ENCODE measurements at regions not wholly inside any gene's neighbourhood (a gene's known extent, or its start where the extent isn't known, plus 50 kb on each side); places are given as distances from the start of the nearest gene placed in this dataset.

DNA sequence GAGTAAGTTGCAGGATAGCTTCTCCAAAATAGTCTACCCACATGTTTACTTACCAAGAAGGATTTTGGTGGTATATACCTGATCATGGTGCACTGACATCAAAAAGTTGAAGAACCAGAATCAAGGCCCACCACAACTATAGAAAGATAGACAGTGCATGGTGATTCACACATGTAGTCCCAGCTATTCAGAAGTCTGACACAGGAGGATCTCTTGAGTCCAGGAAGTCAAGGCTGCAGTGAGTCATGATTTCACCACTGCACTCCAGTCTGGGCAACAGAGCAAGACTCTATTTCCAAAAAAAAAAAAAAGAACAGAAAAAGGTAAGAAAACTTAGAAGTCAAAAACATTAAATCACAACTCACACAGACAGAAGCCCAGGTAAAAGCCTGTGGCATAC lies 422.2 kb upstream of the FOXG1 start (continued):
- TF ChIP-seq ZNF558 (tag by site-specific recombination; IDR thresholded peaks at IDR 0.05) (no peak), ZNF660 (tag by site-specific recombination; IDR thresholded peaks at IDR 0.05) (no peak), KLF1 (tag by site-specific recombination; IDR thresholded peaks at IDR 0.05) (no peak), ZNF521 (tag by site-specific recombination; IDR thresholded peaks at IDR 0.05) (no peak), ZNF23 (tag by site-specific recombination; IDR thresholded peaks at IDR 0.05; ENCODE audit: borderline replicate concordance) (no peak), HOXD13 (CRISPR knock-in tag; IDR thresholded peaks at IDR 0.05; ENCODE audit: borderline replicate concordance) (no peak), ZNF658 (tag by site-specific recombination; IDR thresholded peaks at IDR 0.05) (no peak), ZNF324 (tag by site-specific recombination; IDR thresholded peaks at IDR 0.05) (no peak), ZNF423 (tag by site-specific recombination; IDR thresholded peaks at IDR 0.05) (no peak), ZNF624 (tag by site-specific recombination; IDR thresholded peaks at IDR 0.05) (no peak), ZNF561 (tag by site-specific recombination; IDR thresholded peaks at IDR 0.05; ENCODE audit: borderline replicate concordance) (no peak)
- TF ChIP-seq, protein P1, sequence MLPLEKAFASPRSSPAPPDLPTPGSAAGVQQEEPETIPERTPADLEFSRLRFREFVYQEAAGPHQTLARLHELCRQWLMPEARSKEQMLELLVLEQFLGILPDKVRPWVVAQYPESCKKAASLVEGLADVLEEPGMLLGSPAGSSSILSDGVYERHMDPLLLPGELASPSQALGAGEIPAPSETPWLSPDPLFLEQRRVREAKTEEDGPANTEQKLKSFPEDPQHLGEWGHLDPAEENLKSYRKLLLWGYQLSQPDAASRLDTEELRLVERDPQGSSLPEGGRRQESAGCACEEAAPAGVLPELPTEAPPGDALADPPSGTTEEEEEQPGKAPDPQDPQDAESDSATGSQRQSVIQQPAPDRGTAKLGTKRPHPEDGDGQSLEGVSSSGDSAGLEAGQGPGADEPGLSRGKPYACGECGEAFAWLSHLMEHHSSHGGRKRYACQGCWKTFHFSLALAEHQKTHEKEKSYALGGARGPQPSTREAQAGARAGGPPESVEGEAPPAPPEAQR (tag by site-specific recombination; IDR thresholded peaks at IDR 0.05) = no peak

DNA sequence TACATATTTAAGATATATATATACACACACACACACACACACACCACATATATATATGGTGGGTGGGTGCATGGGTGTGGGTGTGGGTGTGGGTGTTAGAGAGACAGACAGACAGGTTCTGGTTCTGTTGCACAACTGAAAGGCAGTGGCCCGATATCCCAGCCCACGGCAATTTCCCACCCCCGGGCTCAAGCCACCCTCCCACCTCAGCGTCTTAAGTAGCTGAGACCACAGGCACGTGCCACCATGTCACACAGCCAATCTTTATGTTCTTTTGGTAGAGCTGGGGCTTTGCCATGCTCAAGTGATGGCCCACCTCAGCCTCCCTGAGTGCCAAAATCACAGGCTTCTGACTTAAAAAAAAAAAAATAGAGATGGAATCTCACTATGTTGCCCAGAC lies 417.8 kb upstream of the FOXG1 start:
- CTCF ChIA-PET = no interaction called here
- TF ChIP-seq GLIS1 (tag by site-specific recombination; IDR thresholded peaks at IDR 0.05) (no peak), ZNF341 (tag by site-specific recombination; IDR thresholded peaks at IDR 0.05; ENCODE audit: low read depth) (no peak), ZNF404 (tag by site-specific recombination; IDR thresholded peaks at IDR 0.05) (no peak), ZNF776 (tag by site-specific recombination; IDR thresholded peaks at IDR 0.05; ENCODE audit: borderline replicate concordance) (no peak), ZNF140 (tag by site-specific recombination; IDR thresholded peaks at IDR 0.05) (no peak), HOXD13 (CRISPR knock-in tag; IDR thresholded peaks at IDR 0.05; ENCODE audit: borderline replicate concordance) (no peak), HOXC10 (CRISPR knock-in tag; IDR thresholded peaks at IDR 0.05) (no peak), ZFHX2 (tag by site-specific recombination; conservative IDR thresholded peaks at IDR 0.05) (no peak), ZNF510 (tag by site-specific recombination; IDR thresholded peaks at IDR 0.05; ENCODE audit: insufficient replicate concordance) (no peak), ZNF585B (tag by site-specific recombination; IDR thresholded peaks at IDR 0.05) (no peak), ZNF114 (tag by site-specific recombination; IDR thresholded peaks at IDR 0.05) (no peak), ZNF16 (tag by site-specific recombination; IDR thresholded peaks at IDR 0.05; ENCODE audit: low read depth) (no peak)
- TF ChIP-seq, protein P2, sequence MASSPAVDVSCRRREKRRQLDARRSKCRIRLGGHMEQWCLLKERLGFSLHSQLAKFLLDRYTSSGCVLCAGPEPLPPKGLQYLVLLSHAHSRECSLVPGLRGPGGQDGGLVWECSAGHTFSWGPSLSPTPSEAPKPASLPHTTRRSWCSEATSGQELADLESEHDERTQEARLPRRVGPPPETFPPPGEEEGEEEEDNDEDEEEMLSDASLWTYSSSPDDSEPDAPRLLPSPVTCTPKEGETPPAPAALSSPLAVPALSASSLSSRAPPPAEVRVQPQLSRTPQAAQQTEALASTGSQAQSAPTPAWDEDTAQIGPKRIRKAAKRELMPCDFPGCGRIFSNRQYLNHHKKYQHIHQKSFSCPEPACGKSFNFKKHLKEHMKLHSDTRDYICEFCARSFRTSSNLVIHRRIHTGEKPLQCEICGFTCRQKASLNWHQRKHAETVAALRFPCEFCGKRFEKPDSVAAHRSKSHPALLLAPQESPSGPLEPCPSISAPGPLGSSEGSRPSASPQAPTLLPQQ (tag by site-specific recombination; IDR thresholded peaks at IDR 0.05) = no peak
- TF ChIP-seq, protein P3, sequence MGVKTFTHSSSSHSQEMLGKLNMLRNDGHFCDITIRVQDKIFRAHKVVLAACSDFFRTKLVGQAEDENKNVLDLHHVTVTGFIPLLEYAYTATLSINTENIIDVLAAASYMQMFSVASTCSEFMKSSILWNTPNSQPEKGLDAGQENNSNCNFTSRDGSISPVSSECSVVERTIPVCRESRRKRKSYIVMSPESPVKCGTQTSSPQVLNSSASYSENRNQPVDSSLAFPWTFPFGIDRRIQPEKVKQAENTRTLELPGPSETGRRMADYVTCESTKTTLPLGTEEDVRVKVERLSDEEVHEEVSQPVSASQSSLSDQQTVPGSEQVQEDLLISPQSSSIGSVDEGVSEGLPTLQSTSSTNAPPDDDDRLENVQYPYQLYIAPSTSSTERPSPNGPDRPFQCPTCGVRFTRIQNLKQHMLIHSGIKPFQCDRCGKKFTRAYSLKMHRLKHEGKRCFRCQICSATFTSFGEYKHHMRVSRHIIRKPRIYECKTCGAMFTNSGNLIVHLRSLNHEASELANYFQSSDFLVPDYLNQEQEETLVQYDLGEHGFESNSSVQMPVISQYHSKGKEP (tag by site-specific recombination; IDR thresholded peaks at IDR 0.05) = no peak
- no peak overlapping the region for H3K27ac ChIP-seq (ENCODE audit: extremely low read depth, low read depth, low read length)
- H3K36me3 ChIP-seq (ENCODE audit: control insufficient read depth in 2 of 2, insufficient read depth in 1 of 2, low read length in 2 of 2) = no peaks in the 10 kb centered on the region
- no peaks in the 10 kb centered on the region for H3K9me3 ChIP-seq (ENCODE audit: control insufficient read depth, insufficient read depth, low read depth, low read length)
- H3K4me1 ChIP-seq (ENCODE audit: control insufficient read depth, insufficient read depth, low read length) = no peaks in the 10 kb centered on the region
- H3K4me3 ChIP-seq (ENCODE audit: low read depth, low read length) = no peak overlapping the region
- POLR2A ChIA-PET = no interaction called here

Data from HEK293 (cell line).